OCI-LY7 (cell line): ENCODE measurements at regions not wholly inside any gene's neighbourhood (a gene's known extent, or its start where the extent isn't known, plus 50 kb on each side); places are given as distances from the start of the nearest gene placed in this dataset.

Experiments used
- BruUV-seq: library from RNA; stranded (reverse); fragments of 400-500 nt; replicated peaks from 2 replicates; lab custom pipeline; 2021; lab: Mats Ljungman, UMichigan
- CTCF ChIA-PET: fragments of 300-600 bp; sonication (Branson Sonifier 250); formaldehyde crosslinking; loops from one replicate; lab custom pipeline; 2022; ENCODE audit warnings: antibody characterized with exemption; ENCODE audit not compliant: unreplicated experiment; lab: Charles Lee
- POLR2A ChIA-PET: fragments of 300-600 bp; sonication (Branson Sonifier 250); formaldehyde crosslinking; loops from one replicate; lab custom pipeline; 2022; ENCODE audit warnings: antibody characterized with exemption; lab: Charles Lee
- DNase-seq: peaks from one replicate; pipeline ENCODE4 v3.0.0-alpha.2; 2015; ENCODE audit warnings: low spot score
- H2AFZ ChIP-seq: fragments of 200-600 bp; sonication (generic), shearing (Covaris generic); 2 replicates; pipeline ENCODE4 v1.6.1; 2014; ENCODE audit warnings: mild to moderate bottlenecking, antibody characterized with exemption, low read length, moderate library complexity
- H3K27ac ChIP-seq: fragments of 200-600 bp; sonication (generic); 2 replicates; pipeline ENCODE4 v1.5.1; 2014; ENCODE audit warnings: mixed run types, low read depth, mild to moderate bottlenecking, moderate library complexity, low read length, inconsistent platforms; ENCODE audit not compliant: poor library complexity, severe bottlenecking
- H3K36me3 ChIP-seq: fragments of 200-600 bp; sonication (generic); 2 replicates; pipeline ENCODE4 v1.6.1; 2014; ENCODE audit warnings: mild to moderate bottlenecking, antibody characterized with exemption, low read length, moderate library complexity, mixed read lengths; ENCODE audit not compliant: insufficient read depth
- H3K4me1 ChIP-seq: fragments of 200-600 bp; sonication (generic); 2 replicates; pipeline ENCODE4 v1.5.1; 2014; ENCODE audit warnings: mild to moderate bottlenecking, low read length; ENCODE audit not compliant: insufficient read depth, poor library complexity, severe bottlenecking
- H3K4me2 ChIP-seq: fragments of 200-600 bp; sonication (generic); 2 replicates; pipeline ENCODE4 v1.6.1; 2014; ENCODE audit warnings: mild to moderate bottlenecking, low read length
- H3K4me3 ChIP-seq: fragments of 200-600 bp; sonication (generic); 2 replicates; pipeline ENCODE4 v1.5.1; 2014; ENCODE audit warnings: mild to moderate bottlenecking, low read depth, low read length; ENCODE audit not compliant: poor library complexity, severe bottlenecking
- H3K79me2 ChIP-seq: fragments of 200-600 bp; sonication (generic); 2 replicates; pipeline ENCODE4 v1.6.1; 2016; ENCODE audit warnings: low read depth, mild to moderate bottlenecking, low read length, moderate library complexity, mixed read lengths; ENCODE audit not compliant: insufficient read depth
- H3K9me2 ChIP-seq: fragments of 200-600 bp; sonication (generic); 2 replicates; pipeline ENCODE4 v1.6.1; 2016; ENCODE audit warnings: mild to moderate bottlenecking, low read length, mixed read lengths; ENCODE audit not compliant: insufficient read depth
- H3K9me3 ChIP-seq: fragments of 200-600 bp; sonication (generic); 2 replicates; pipeline ENCODE4 v1.6.1; 2014; ENCODE audit warnings: mild to moderate bottlenecking, mixed run types, low read length, mixed read lengths
- H4K20me1 ChIP-seq: fragments of 200-600 bp; sonication (generic); 2 replicates; pipeline ENCODE4 v1.6.1; 2014; ENCODE audit warnings: mild to moderate bottlenecking, antibody characterized with exemption, low read length, moderate library complexity, mixed read lengths; ENCODE audit not compliant: insufficient read depth
- CTCF ChIP-seq: fragments of 200-600 bp; sonication (generic); conservative IDR thresholded peaks from 2 replicates; pipeline ENCODE4 v1.5.1; 2014; ENCODE audit warnings: mild to moderate bottlenecking, antibody characterized with exemption, low read length, moderate library complexity, mixed read lengths
- EZH2phosphoT487 ChIP-seq: fragments of 200-600 bp; sonication (generic); IDR thresholded peaks from 2 replicates; pipeline ENCODE4 v1.6.1; 2018; ENCODE audit warnings: low read depth, borderline replicate concordance, mild to moderate bottlenecking, mixed run types, antibody characterized with exemption, low read length, moderate library complexity, mixed read lengths
- intact Hi-C: fragments of 100-400 bp; cut with micrococcal nuclease; formaldehyde crosslinking; loops from one replicate; pipeline ENCODE4 v1.10.0; 2022; ENCODE audit not compliant: unreplicated experiment

- Histone ChIP-seq H4K20me1 (no peaks in the 10 kb centered on the region), H3K9me2 (no peaks in the 10 kb centered on the region), H3K27ac (no peak overlapping the region), H3K36me3 (no peaks in the 10 kb centered on the region), H3K4me3 (no peak overlapping the region), H3K4me1 (no peaks in the 10 kb centered on the region), H3K79me2 (no peaks in the 10 kb centered on the region), H3K9me3 (no peaks in the 10 kb centered on the region), H2AFZ (no peak overlapping the region), H3K4me2 (no peak overlapping the region)
- ChIA-PET CTCF (no interaction called here), POLR2A (no interaction called here)
- TF ChIP-seq CTCF (no peak), EZH2phosphoT487 (no peak)
- no peak for DNase-seq
- intact Hi-C loops = no loop called here
- BruUV-seq = no TSS peak
Measured at GRCh38 chr7:131792311-131792710, 235.9 kb upstream of the PODXL start.

GRCh38 chr7:131787101-131787500 lies 230.7 kb upstream of the PODXL start:
- Histone ChIP-seq H3K9me2 (no peaks in the 10 kb centered on the region), H3K4me1 (no peaks in the 10 kb centered on the region), H3K9me3 (no peaks in the 10 kb centered on the region), H3K36me3 (no peaks in the 10 kb centered on the region), H3K4me3 (no peak overlapping the region), H4K20me1 (no peaks in the 10 kb centered on the region), H3K27ac (no peak overlapping the region), H2AFZ (no peak overlapping the region), H3K79me2 (no peaks in the 10 kb centered on the region), H3K4me2 (no peak overlapping the region)
- ChIA-PET CTCF (no interaction called here), POLR2A (interaction anchor here (0.6 to 1.0 kb wide), 3 partner anchors 10 to 914 kb away, joined by 3 to 4 read pairs (median 3); no protein-coding TSS in a partner anchor)
- BruUV-seq = no TSS peak
- intact Hi-C loops = no loop called here
- TF ChIP-seq EZH2phosphoT487 = no peak
- no peak for TF ChIP-seq CTCF
- no peak for DNase-seq

GRCh38 chr7:131786204-131786603 lies 229.8 kb upstream of the PODXL start:
- no peaks in the 10 kb centered on the region for H3K4me1 ChIP-seq
- H3K9me3 ChIP-seq = no peaks in the 10 kb centered on the region
- ChIA-PET POLR2A (no interaction called here), CTCF (no interaction called here)
- DNase-seq = peak; percentile 2
- TF ChIP-seq CTCF (no peak), EZH2phosphoT487 (no peak)
- H3K4me2 ChIP-seq = no peak overlapping the region
- intact Hi-C loops = no loop called here
- no peak overlapping the region for H2AFZ ChIP-seq
- no peak overlapping the region for H3K27ac ChIP-seq
- no TSS peak for BruUV-seq
- no peaks in the 10 kb centered on the region for H3K9me2 ChIP-seq
- no peaks in the 10 kb centered on the region for H3K79me2 ChIP-seq
- H4K20me1 ChIP-seq = no peaks in the 10 kb centered on the region
- no peak overlapping the region for H3K4me3 ChIP-seq
- no peaks in the 10 kb centered on the region for H3K36me3 ChIP-seq
